GM12875 (cell line): ENCODE measurements at regions not wholly inside any gene's neighbourhood (a gene's known extent, or its start where the extent isn't known, plus 50 kb on each side); places are given as distances from the start of the nearest gene placed in this dataset.

ENCODE experiments used
- H3K4me3 ChIP-seq: one replicate; pipeline ENCODE4 v1.5.1; 2011; ENCODE audit warnings: low read depth, low read length, control low read depth
- CTCF ChIP-seq: IDR thresholded peaks from 2 replicates; pipeline ENCODE4 v1.5.1; 2011; ENCODE audit warnings: low read depth, mild to moderate bottlenecking, control low read depth, inconsistent platforms, low read length, moderate library complexity, borderline replicate concordance; ENCODE audit not compliant: insufficient read depth

GRCh38 chr12:3336606-3337311 lies 154.2 kb upstream of the PRMT8 start:
- TF ChIP-seq CTCF = no peak
- H3K4me3 ChIP-seq = no peak overlapping the region

- no peak overlapping the region for H3K4me3 ChIP-seq
- no peak for TF ChIP-seq CTCF
Measured at GRCh38 chr12:3337944-3338343, 153.1 kb upstream of the PRMT8 start.

- H3K4me3 ChIP-seq = no peak overlapping the region
- TF ChIP-seq CTCF = no peak
Measured at GRCh38 chr12:3339221-3339620, 151.8 kb upstream of the PRMT8 start.

- no peak overlapping the region for H3K4me3 ChIP-seq
- TF ChIP-seq CTCF = no peak
Measured at GRCh38 chr12:3341594-3341993, 149.4 kb upstream of the PRMT8 start.

- peak; percentile 24; the same call in 1 of the 2 replicates for TF ChIP-seq CTCF
Measured at GRCh38 chr12:3342051-3342450, 149.0 kb upstream of the PRMT8 start.

GRCh38 chr12:3348055-3348454 lies 142.9 kb upstream of the PRMT8 start:
- H3K4me3 ChIP-seq = no peak overlapping the region
- TF ChIP-seq CTCF = no peak

More at GRCh38 chr12:3342051-3342450, 149.0 kb upstream of the PRMT8 start:
- no peak overlapping the region for H3K4me3 ChIP-seq

- H3K4me3 ChIP-seq = no peak overlapping the region
- TF ChIP-seq CTCF = no peak
Measured at GRCh38 chr12:3350432-3350831, 140.6 kb upstream of the PRMT8 start.
